NCI-H524 (cell line): ENCODE measurements at regions not wholly inside any gene's neighbourhood (a gene's known extent, or its start where the extent isn't known, plus 50 kb on each side); places are given as distances from the start of the nearest gene placed in this dataset.

Source experiments
- DNase-seq, 2 experiments: peaks; one replicate each; lab custom pipeline; 2025; lab: John Stamatoyannopoulos, UW

- no peak for DNase-seq
These were observed 162.0 kb downstream of the MDFIC start for GRCh38 chr7:115083935-115084334.

- DNase-seq = no peak
These were observed 159.9 kb downstream of the MDFIC start for GRCh38 chr7:115081772-115082171.

GRCh38 chr7:115078851-115079250 is 157.0 kb downstream of the MDFIC start:
- no peak for DNase-seq

GRCh38 chr7:115078386-115078785 is 156.5 kb downstream of the MDFIC start:
- DNase-seq = no peak

- no peak for DNase-seq
These were observed 148.4 kb downstream of the MDFIC start for GRCh38 chr7:115070311-115070710.
